OCI-LY3 (cell line): ENCODE measurements at regions not wholly inside any gene's neighbourhood (a gene's known extent, or its start where the extent isn't known, plus 50 kb on each side); places are given as distances from the start of the nearest gene placed in this dataset.

ENCODE experiments used
- EZH2phosphoT487 ChIP-seq: fragments of 200-600 bp; shearing (Covaris generic); IDR thresholded peaks from 2 replicates; pipeline ENCODE4 v1.6.1; 2018; ENCODE audit warnings: antibody characterized with exemption, mixed run types, low read depth
- TF ChIP-seq, protein P1 (sequence below): fragments of 200-600, 300-600 bp; sonication (generic); IDR thresholded peaks from 2 replicates; pipeline ENCODE4 v1.5.1; 2014; ENCODE audit warnings: antibody characterized with exemption, low read length, low read depth

DNA sequence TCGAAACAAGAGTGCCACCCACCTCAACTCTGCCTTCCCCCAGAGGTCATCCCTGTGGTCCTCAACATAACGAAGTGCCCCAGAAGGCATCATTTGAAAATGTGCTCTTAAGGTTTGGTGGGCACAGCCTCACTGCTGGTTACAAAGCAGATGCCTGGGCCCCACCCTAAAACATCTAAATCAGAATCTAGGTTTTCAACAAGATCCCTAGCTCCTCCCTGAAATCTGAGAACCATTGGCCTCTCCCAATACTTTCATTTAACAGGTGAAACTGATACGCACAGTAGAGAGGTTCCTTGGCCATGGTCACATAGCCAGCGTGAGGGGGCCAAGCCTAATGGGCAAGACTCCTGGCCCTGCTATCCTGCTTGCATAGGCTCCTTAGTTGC is 376.2 kb upstream of the CLINT1 start:
- TF ChIP-seq, protein P1, sequence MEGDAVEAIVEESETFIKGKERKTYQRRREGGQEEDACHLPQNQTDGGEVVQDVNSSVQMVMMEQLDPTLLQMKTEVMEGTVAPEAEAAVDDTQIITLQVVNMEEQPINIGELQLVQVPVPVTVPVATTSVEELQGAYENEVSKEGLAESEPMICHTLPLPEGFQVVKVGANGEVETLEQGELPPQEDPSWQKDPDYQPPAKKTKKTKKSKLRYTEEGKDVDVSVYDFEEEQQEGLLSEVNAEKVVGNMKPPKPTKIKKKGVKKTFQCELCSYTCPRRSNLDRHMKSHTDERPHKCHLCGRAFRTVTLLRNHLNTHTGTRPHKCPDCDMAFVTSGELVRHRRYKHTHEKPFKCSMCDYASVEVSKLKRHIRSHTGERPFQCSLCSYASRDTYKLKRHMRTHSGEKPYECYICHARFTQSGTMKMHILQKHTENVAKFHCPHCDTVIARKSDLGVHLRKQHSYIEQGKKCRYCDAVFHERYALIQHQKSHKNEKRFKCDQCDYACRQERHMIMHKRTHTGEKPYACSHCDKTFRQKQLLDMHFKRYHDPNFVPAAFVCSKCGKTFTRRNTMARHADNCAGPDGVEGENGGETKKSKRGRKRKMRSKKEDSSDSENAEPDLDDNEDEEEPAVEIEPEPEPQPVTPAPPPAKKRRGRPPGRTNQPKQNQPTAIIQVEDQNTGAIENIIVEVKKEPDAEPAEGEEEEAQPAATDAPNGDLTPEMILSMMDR, result no peak
- TF ChIP-seq EZH2phosphoT487, result no peak
